Endothelial cell (in vitro differentiated cells): ENCODE measurements at regions not wholly inside any gene's neighbourhood (a gene's known extent, or its start where the extent isn't known, plus 50 kb on each side); places are given as distances from the start of the nearest gene placed in this dataset.

Experiments
- DNase-seq: peaks from one replicate; pipeline ENCODE4 v3.0.0; 2021; ENCODE audit warnings: low spot score
- H3K27ac Mint-ChIP-seq: one replicate; pipeline ENCODE4 v1.8.0; 2021; ENCODE audit warnings: mixed read lengths, inconsistent platforms; ENCODE audit not compliant: unreplicated experiment
- H3K27me3 Mint-ChIP-seq: one replicate; pipeline ENCODE4 v1.8.0; 2021; ENCODE audit warnings: mild to moderate bottlenecking, moderate library complexity, mixed read lengths, inconsistent platforms; ENCODE audit not compliant: unreplicated experiment
- H3K36me3 Mint-ChIP-seq: one replicate; pipeline ENCODE4 v1.8.0; 2021; ENCODE audit warnings: mild to moderate bottlenecking, low read depth, mixed read lengths, inconsistent platforms; ENCODE audit not compliant: unreplicated experiment
- H3K4me1 Mint-ChIP-seq: one replicate; pipeline ENCODE4 v1.8.0; 2021; ENCODE audit warnings: mild to moderate bottlenecking, mixed read lengths, inconsistent platforms; ENCODE audit not compliant: unreplicated experiment
- H3K4me3 Mint-ChIP-seq: one replicate; pipeline ENCODE4 v1.8.0; 2021; ENCODE audit warnings: mild to moderate bottlenecking, mixed read lengths, inconsistent platforms; ENCODE audit not compliant: unreplicated experiment
- H3K9me3 Mint-ChIP-seq: one replicate; pipeline ENCODE4 v1.8.0; 2021; ENCODE audit warnings: mixed read lengths, inconsistent platforms; ENCODE audit not compliant: unreplicated experiment
- CTCF ChIP-seq: fragments of 200-600 bp; sonication (generic); IDR thresholded peaks from one replicate; pipeline ENCODE4 v1.5.0; 2021; ENCODE audit warnings: antibody characterized with exemption; ENCODE audit not compliant: unreplicated experiment

- Mint-ChIP-seq H3K27ac (no peak overlapping the region), H3K4me3 (no peak overlapping the region), H3K36me3 (peaks cover 4% of the 10 kb centered on the region), H3K4me1 (no peaks in the 10 kb centered on the region), H3K9me3 (peaks cover 23% of the 10 kb centered on the region), H3K27me3 (peaks cover 3% of the 10 kb centered on the region)
- DNase-seq: no peak
- TF ChIP-seq CTCF: no peak
Measured at GRCh38 chr12:127881371-127882140, 385.4 kb upstream of the TMEM132C start.

DNA sequence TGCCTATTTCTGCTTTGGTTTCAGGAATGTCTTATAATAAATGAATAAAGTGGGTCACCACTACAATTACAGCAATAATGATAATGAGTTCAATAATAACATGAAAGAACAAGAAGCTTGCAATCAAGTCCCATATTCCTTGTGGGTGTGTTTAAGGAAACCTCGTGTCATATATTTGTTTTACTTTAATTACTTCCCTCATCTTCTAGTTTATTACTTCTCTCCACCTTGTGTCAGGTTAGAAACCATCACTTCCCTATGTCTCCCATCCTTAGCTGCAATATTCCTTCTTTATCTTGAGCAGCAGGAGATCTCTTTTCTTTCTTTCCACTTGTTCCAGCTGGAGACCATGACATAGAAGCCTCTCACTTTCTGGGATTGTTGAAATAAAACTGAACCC lies 384.0 kb upstream of the TMEM132C start:
- Mint-ChIP-seq H3K4me3 (no peak overlapping the region), H3K36me3 (peaks cover 4% of the 10 kb centered on the region), H3K27ac (no peak overlapping the region), H3K4me1 (no peaks in the 10 kb centered on the region), H3K9me3 (peaks cover 23% of the 10 kb centered on the region), H3K27me3 (peaks cover 3% of the 10 kb centered on the region)
- TF ChIP-seq CTCF: no peak
- no peak for DNase-seq

- Mint-ChIP-seq H3K27me3 (peaks cover 3% of the 10 kb centered on the region), H3K9me3 (peaks cover 28% of the 10 kb centered on the region), H3K27ac (no peak overlapping the region), H3K4me3 (no peak overlapping the region), H3K4me1 (no peaks in the 10 kb centered on the region), H3K36me3 (no peaks in the 10 kb centered on the region)
- no peak for TF ChIP-seq CTCF
- DNase-seq: no peak
Measured at GRCh38 chr12:127885954-127886750, 380.8 kb upstream of the TMEM132C start.

DNA sequence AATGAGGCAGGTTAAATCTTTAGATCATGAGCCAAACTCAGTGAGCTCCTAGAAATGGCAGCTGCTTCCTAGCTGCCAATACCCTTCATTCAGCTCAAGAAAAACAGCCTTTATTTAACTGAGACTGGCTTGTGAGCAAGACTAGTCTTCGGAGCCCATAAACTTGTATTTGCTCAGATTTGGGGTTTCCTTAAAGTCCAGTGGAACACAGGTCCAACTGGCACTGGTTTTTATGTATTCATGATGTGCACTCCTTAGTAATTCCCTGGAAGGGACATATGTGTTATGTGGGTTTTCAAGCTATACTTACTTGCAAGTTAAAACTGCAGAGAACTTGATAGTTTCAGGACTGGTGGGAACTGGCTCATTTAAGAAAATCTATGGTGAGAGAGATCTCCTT lies 380.1 kb upstream of the TMEM132C start:
- Mint-ChIP-seq H3K27me3 (peaks cover 3% of the 10 kb centered on the region), H3K4me1 (no peaks in the 10 kb centered on the region), H3K9me3 (peaks cover 28% of the 10 kb centered on the region), H3K27ac (no peak overlapping the region), H3K4me3 (no peak overlapping the region), H3K36me3 (no peaks in the 10 kb centered on the region)
- DNase-seq: no peak
- no peak for TF ChIP-seq CTCF
